ENCODE measurements at regions not wholly inside any gene's neighbourhood (a gene's known extent, or its start where the extent isn't known, plus 50 kb on each side); places are given as distances from the start of the nearest gene placed in this dataset.

- POLR2A ChIA-PET, result no interaction called here
- peaks cover 23% of the 10 kb centered on the region for H3K27me3 Mint-ChIP-seq (ENCODE audit: low read depth)
- H3K36me3 Mint-ChIP-seq (ENCODE audit: low read depth), result no peaks in the 10 kb centered on the region
- H3K4me1 Mint-ChIP-seq (ENCODE audit: low read depth), result peaks cover 7% of the 10 kb centered on the region
- ATAC-seq, result no peak
- H3K27ac Mint-ChIP-seq, result no peak overlapping the region
- H3K9me3 Mint-ChIP-seq (ENCODE audit: insufficient read depth), result no peaks in the 10 kb centered on the region
- H3K4me3 Mint-ChIP-seq, result no peak overlapping the region
- no peak for DNase-seq
- CTCF ChIA-PET, result no interaction called here
These were observed 177.5 kb downstream of the CDC5L start for GRCh38 chr6:44564906-44565524.

- ATAC-seq, result no peak
- no peak for DNase-seq
- no peak overlapping the region for H3K4me3 Mint-ChIP-seq
- no peaks in the 10 kb centered on the region for H3K36me3 Mint-ChIP-seq (ENCODE audit: low read depth)
- H3K4me1 Mint-ChIP-seq (ENCODE audit: low read depth), result no peaks in the 10 kb centered on the region
- peaks cover 16% of the 10 kb centered on the region for H3K27me3 Mint-ChIP-seq (ENCODE audit: low read depth)
- no peak overlapping the region for H3K27ac Mint-ChIP-seq
- ChIA-PET POLR2A (interaction anchor here (0.6 kb wide), 1 partner anchor 145 kb away, joined by 3 read pairs; no protein-coding TSS in a partner anchor), CTCF (no interaction called here)
- H3K9me3 Mint-ChIP-seq (ENCODE audit: insufficient read depth), result no peaks in the 10 kb centered on the region
These were observed 179.9 kb downstream of the CDC5L start for GRCh38 chr6:44567406-44567805.

- H3K27me3 Mint-ChIP-seq (ENCODE audit: low read depth), result peaks cover 18% of the 10 kb centered on the region
- no peaks in the 10 kb centered on the region for H3K36me3 Mint-ChIP-seq (ENCODE audit: low read depth)
- POLR2A ChIA-PET, result no interaction called here
- H3K4me3 Mint-ChIP-seq, result no peak overlapping the region
- no peaks in the 10 kb centered on the region for H3K9me3 Mint-ChIP-seq (ENCODE audit: insufficient read depth)
- H3K4me1 Mint-ChIP-seq (ENCODE audit: low read depth), result no peaks in the 10 kb centered on the region
- DNase-seq (no peak), ATAC-seq (no peak)
- H3K27ac Mint-ChIP-seq, result no peak overlapping the region
- CTCF ChIA-PET, result no interaction called here
These were observed 181.6 kb downstream of the CDC5L start for GRCh38 chr6:44569131-44569530.

- Mint-ChIP-seq H3K36me3 (ENCODE audit: low read depth) (no peaks in the 10 kb centered on the region), H3K27ac (no peak overlapping the region), H3K4me1 (ENCODE audit: low read depth) (no peaks in the 10 kb centered on the region), H3K9me3 (ENCODE audit: insufficient read depth) (no peaks in the 10 kb centered on the region), H3K27me3 (ENCODE audit: low read depth) (peaks cover 18% of the 10 kb centered on the region), H3K4me3 (no peak overlapping the region)
- CTCF ChIA-PET, result no interaction called here
- no peak for ATAC-seq
- DNase-seq, result no peak
- POLR2A ChIA-PET, result no interaction called here
These were observed 182.5 kb downstream of the CDC5L start for GRCh38 chr6:44569931-44570385.

- ChIA-PET CTCF (interaction anchor here (1.3 kb wide), 1 partner anchor 96 kb away, joined by 5 read pairs; no protein-coding TSS in a partner anchor), POLR2A (no interaction called here)
- Mint-ChIP-seq H3K4me3 (no peak overlapping the region), H3K27ac (no peak overlapping the region), H3K36me3 (ENCODE audit: low read depth) (no peaks in the 10 kb centered on the region), H3K4me1 (ENCODE audit: low read depth) (no peaks in the 10 kb centered on the region), H3K27me3 (ENCODE audit: low read depth) (peaks cover 19% of the 10 kb centered on the region), H3K9me3 (ENCODE audit: insufficient read depth) (no peaks in the 10 kb centered on the region)
- DNase-seq (no peak), ATAC-seq (no peak)
These were observed 184.0 kb downstream of the CDC5L start for GRCh38 chr6:44571510-44571909.

- Mint-ChIP-seq H3K9me3 (ENCODE audit: insufficient read depth) (no peaks in the 10 kb centered on the region), H3K27me3 (ENCODE audit: low read depth) (peaks cover 19% of the 10 kb centered on the region), H3K4me1 (ENCODE audit: low read depth) (no peaks in the 10 kb centered on the region), H3K4me3 (no peak overlapping the region), H3K27ac (no peak overlapping the region), H3K36me3 (ENCODE audit: low read depth) (no peaks in the 10 kb centered on the region)
- DNase-seq (no peak), ATAC-seq (no peak)
- ChIA-PET POLR2A (no interaction called here), CTCF (no interaction called here)
These were observed 184.8 kb downstream of the CDC5L start for GRCh38 chr6:44572346-44572745.

GRCh38 chr6:44575644-44576043, 188.1 kb downstream of the CDC5L start:
- ATAC-seq, result no peak
- peaks cover 16% of the 10 kb centered on the region for H3K27me3 Mint-ChIP-seq (ENCODE audit: low read depth)

GRCh38 chr6:44576132-44576631, 188.7 kb downstream of the CDC5L start:
- Mint-ChIP-seq H3K9me3 (ENCODE audit: insufficient read depth) (no peaks in the 10 kb centered on the region), H3K4me3 (no peak overlapping the region), H3K27ac (no peak overlapping the region), H3K27me3 (ENCODE audit: low read depth) (peaks cover 15% of the 10 kb centered on the region), H3K36me3 (ENCODE audit: low read depth) (no peaks in the 10 kb centered on the region), H3K4me1 (ENCODE audit: low read depth) (no peaks in the 10 kb centered on the region)
- ChIA-PET CTCF (no interaction called here), POLR2A (no interaction called here)
- ATAC-seq (no peak), DNase-seq (no peak)

More at GRCh38 chr6:44575644-44576043, 188.1 kb downstream of the CDC5L start:
- CTCF ChIA-PET, result no interaction called here
- H3K27ac Mint-ChIP-seq, result no peak overlapping the region
- no peaks in the 10 kb centered on the region for H3K4me1 Mint-ChIP-seq (ENCODE audit: low read depth)
- no peak overlapping the region for H3K4me3 Mint-ChIP-seq
- H3K9me3 Mint-ChIP-seq (ENCODE audit: insufficient read depth), result no peaks in the 10 kb centered on the region
- no peaks in the 10 kb centered on the region for H3K36me3 Mint-ChIP-seq (ENCODE audit: low read depth)
- POLR2A ChIA-PET, result no interaction called here
- DNase-seq, result no peak

GRCh38 chr6:44580901-44581300, 193.4 kb downstream of the CDC5L start:
- POLR2A ChIA-PET, result no interaction called here

GRCh38 chr6:44582930-44583329, 195.4 kb downstream of the CDC5L start:
- ATAC-seq (no peak), DNase-seq (no peak)
- Mint-ChIP-seq H3K27ac (no peak overlapping the region), H3K27me3 (ENCODE audit: low read depth) (peaks cover 19% of the 10 kb centered on the region), H3K4me3 (no peak overlapping the region), H3K4me1 (ENCODE audit: low read depth) (no peaks in the 10 kb centered on the region), H3K9me3 (ENCODE audit: insufficient read depth) (no peaks in the 10 kb centered on the region), H3K36me3 (ENCODE audit: low read depth) (no peaks in the 10 kb centered on the region)
- ChIA-PET POLR2A (no interaction called here), CTCF (interaction anchor here (1.0 kb wide), 1 partner anchor 107 kb away, joined by 3 read pairs; no protein-coding TSS in a partner anchor)

More at GRCh38 chr6:44580901-44581300, 193.4 kb downstream of the CDC5L start:
- no peaks in the 10 kb centered on the region for H3K4me1 Mint-ChIP-seq (ENCODE audit: low read depth)
- H3K27ac Mint-ChIP-seq, result no peak overlapping the region
- peaks cover 12% of the 10 kb centered on the region for H3K27me3 Mint-ChIP-seq (ENCODE audit: low read depth)
- no peak for DNase-seq
- CTCF ChIA-PET, result interaction anchor here (1.5 kb wide), 1 partner anchor 13 kb away, joined by 4 read pairs; no protein-coding TSS in a partner anchor
- no peak overlapping the region for H3K4me3 Mint-ChIP-seq
- no peaks in the 10 kb centered on the region for H3K9me3 Mint-ChIP-seq (ENCODE audit: insufficient read depth)
- no peak for ATAC-seq
- no peaks in the 10 kb centered on the region for H3K36me3 Mint-ChIP-seq (ENCODE audit: low read depth)

- ATAC-seq, result no peak
- no peaks in the 10 kb centered on the region for H3K36me3 Mint-ChIP-seq (ENCODE audit: low read depth)
These were observed 203.0 kb downstream of the CDC5L start for GRCh38 chr6:44590471-44590870.

GRCh38 chr6:44593539-44593944, 206.0 kb downstream of the CDC5L start:
- ChIA-PET POLR2A (no interaction called here), CTCF (interaction anchor here (0.6 to 2.0 kb wide), 20 partner anchors 8 to 1331 kb away, joined by 3 to 13 read pairs (median 3); no protein-coding TSS in a partner anchor)
- ATAC-seq (peak; percentile 70), DNase-seq (peak; percentile 76)
- Mint-ChIP-seq H3K4me3 (no peak overlapping the region), H3K36me3 (ENCODE audit: low read depth) (no peaks in the 10 kb centered on the region), H3K27me3 (ENCODE audit: low read depth) (peaks cover 9% of the 10 kb centered on the region), H3K27ac (no peak overlapping the region), H3K9me3 (ENCODE audit: insufficient read depth) (no peaks in the 10 kb centered on the region), H3K4me1 (ENCODE audit: low read depth) (peaks cover 2% of the 10 kb centered on the region)

More at GRCh38 chr6:44590471-44590870, 203.0 kb downstream of the CDC5L start:
- Mint-ChIP-seq H3K4me1 (ENCODE audit: low read depth) (peaks cover 2% of the 10 kb centered on the region), H3K9me3 (ENCODE audit: insufficient read depth) (no peaks in the 10 kb centered on the region), H3K4me3 (no peak overlapping the region), H3K27ac (no peak overlapping the region), H3K27me3 (ENCODE audit: low read depth) (peaks cover 15% of the 10 kb centered on the region)
- ChIA-PET CTCF (interaction anchor here (1.0 to 1.3 kb wide), 2 partner anchors 115 to 1124 kb away, joined by 4 read pairs; no protein-coding TSS in a partner anchor), POLR2A (no interaction called here)
- DNase-seq, result no peak
